ENCODE measurements at regions not wholly inside any gene's neighbourhood (a gene's known extent, or its start where the extent isn't known, plus 50 kb on each side); places are given as distances from the start of the nearest gene placed in this dataset.

DNA sequence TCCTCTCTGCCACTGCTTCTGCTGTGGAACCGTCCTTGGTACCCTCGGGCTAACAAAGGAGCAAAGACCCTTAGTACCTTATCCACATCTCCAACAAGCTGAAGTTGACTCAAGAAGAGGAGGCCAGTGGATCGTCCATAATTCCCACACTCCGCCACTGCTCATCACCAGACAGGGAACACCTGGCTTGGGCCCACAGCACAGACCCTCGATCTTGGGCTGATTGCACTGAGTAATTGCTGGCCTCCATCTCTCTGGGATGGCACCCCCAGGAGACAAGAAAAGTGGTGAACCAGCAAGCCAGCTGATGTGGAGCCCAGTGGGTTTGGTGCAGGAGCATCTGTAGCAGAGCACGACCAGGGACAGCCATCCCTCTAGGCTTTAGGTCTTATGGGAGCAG lies 109.4 kb upstream of the GRIK2 start:
- CTCF ChIA-PET, result no interaction called here
- Histone ChIP-seq H3K79me2 (ENCODE audit: control insufficient read depth, insufficient read depth, low read length) (no peaks in the 10 kb centered on the region), H3K36me3 (replicated peaks in 1 of 2; ENCODE audit: control extremely low read depth in 1 of 2, control insufficient read depth in 1 of 2, extremely low read depth in 1 of 2, insufficient read depth in 2 of 2, low read length in 1 of 2) (no peaks in the 10 kb centered on the region), H3K4me3 (ENCODE audit: control extremely low read depth in 1 of 5, extremely low read depth in 1 of 5, insufficient read depth in 1 of 5, low read depth in 2 of 5, low read length in 4 of 5) (no peak overlapping the region), H3K27me3 (replicated peaks in 1 of 4; ENCODE audit: control extremely low read depth in 1 of 4, control insufficient read depth in 3 of 4, insufficient read depth in 4 of 4, low read length in 3 of 4) (no peaks in the 10 kb centered on the region), H3K4me1 (ENCODE audit: control insufficient read depth in 2 of 2, insufficient read depth in 2 of 2, low read length in 2 of 2) (no peaks in the 10 kb centered on the region), H2AFZ (ENCODE audit: insufficient read depth, low read depth, low read length, poor library complexity, severe bottlenecking) (no peak overlapping the region), H4K20me1 (ENCODE audit: control insufficient read depth, insufficient read depth, low read length, poor library complexity, severe bottlenecking) (no peaks in the 10 kb centered on the region), H3K27ac (ENCODE audit: low read length in 2 of 2) (no peak overlapping the region), H3K9me3 (ENCODE audit: control extremely low read depth in 1 of 3, control insufficient read depth in 2 of 3, insufficient read depth in 1 of 3, low read length in 2 of 3) (peaks cover 0 to 21% (median 0%) of the 10 kb centered on the region in 3 donors), H3K9ac (ENCODE audit: low read length) (no peak overlapping the region), H3K4me2 (replicated peaks; ENCODE audit: low read depth, low read length, poor library complexity, severe bottlenecking) (no peak overlapping the region)
- Mint-ChIP-seq H3K4me3 (no peak overlapping the region), H3K4me1 (no peaks in the 10 kb centered on the region), H3K27ac (no peak overlapping the region), H3K27me3 (no peaks in the 10 kb centered on the region), H3K9me3 (ENCODE audit: insufficient read depth) (no peaks in the 10 kb centered on the region)
- intact Hi-C loops (cut with micrococcal nuclease), result no loop called here
- POLR2A ChIA-PET, result no interaction called here
- WGBS (ENCODE audit: insufficient coverage), result 87% methylated on average over 6 of the region's 6 CpGs
- no peak for TF ChIP-seq EZH2 (IDR thresholded peaks at IDR 0.05; ENCODE audit: borderline replicate concordance, insufficient read depth, low read depth, low read length, poor library complexity, severe bottlenecking)
- TF ChIP-seq, protein P1, sequence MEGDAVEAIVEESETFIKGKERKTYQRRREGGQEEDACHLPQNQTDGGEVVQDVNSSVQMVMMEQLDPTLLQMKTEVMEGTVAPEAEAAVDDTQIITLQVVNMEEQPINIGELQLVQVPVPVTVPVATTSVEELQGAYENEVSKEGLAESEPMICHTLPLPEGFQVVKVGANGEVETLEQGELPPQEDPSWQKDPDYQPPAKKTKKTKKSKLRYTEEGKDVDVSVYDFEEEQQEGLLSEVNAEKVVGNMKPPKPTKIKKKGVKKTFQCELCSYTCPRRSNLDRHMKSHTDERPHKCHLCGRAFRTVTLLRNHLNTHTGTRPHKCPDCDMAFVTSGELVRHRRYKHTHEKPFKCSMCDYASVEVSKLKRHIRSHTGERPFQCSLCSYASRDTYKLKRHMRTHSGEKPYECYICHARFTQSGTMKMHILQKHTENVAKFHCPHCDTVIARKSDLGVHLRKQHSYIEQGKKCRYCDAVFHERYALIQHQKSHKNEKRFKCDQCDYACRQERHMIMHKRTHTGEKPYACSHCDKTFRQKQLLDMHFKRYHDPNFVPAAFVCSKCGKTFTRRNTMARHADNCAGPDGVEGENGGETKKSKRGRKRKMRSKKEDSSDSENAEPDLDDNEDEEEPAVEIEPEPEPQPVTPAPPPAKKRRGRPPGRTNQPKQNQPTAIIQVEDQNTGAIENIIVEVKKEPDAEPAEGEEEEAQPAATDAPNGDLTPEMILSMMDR (IDR thresholded peaks at IDR 0.05), result no peak
- ATAC-seq (ENCODE audit: low read depth) (no peak), DNase-seq (no peak)

DNA sequence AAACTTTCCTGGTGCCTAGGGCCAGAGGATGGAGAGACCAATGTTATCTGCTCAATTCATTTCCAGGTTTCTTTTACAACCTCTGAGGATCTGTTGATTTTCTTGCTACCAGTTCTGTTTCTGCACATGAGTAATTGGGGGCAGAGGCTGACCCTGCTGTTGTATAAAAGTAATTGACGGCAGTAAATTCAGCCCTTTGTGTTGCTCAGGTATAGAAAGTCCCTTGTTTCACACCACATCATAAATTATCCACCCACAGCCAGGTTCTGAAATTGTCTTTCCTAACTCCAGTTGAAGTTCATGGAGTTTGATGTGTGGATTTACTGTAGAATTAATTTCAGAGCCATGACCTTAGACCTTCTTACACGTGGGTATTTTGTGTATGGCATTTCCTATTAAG lies 107.4 kb upstream of the GRIK2 start:
- Histone ChIP-seq H3K36me3 (replicated peaks in 1 of 2; ENCODE audit: control extremely low read depth in 1 of 2, control insufficient read depth in 1 of 2, extremely low read depth in 1 of 2, insufficient read depth in 2 of 2, low read length in 1 of 2) (no peaks in the 10 kb centered on the region), H4K20me1 (ENCODE audit: control insufficient read depth, insufficient read depth, low read length, poor library complexity, severe bottlenecking) (no peaks in the 10 kb centered on the region), H3K4me3 (ENCODE audit: control extremely low read depth in 1 of 5, extremely low read depth in 1 of 5, insufficient read depth in 1 of 5, low read depth in 2 of 5, low read length in 4 of 5) (no peak overlapping the region), H3K4me1 (ENCODE audit: control insufficient read depth in 2 of 2, insufficient read depth in 2 of 2, low read length in 2 of 2) (no peaks in the 10 kb centered on the region), H3K9ac (ENCODE audit: low read length) (no peak overlapping the region), H3K4me2 (replicated peaks; ENCODE audit: low read depth, low read length, poor library complexity, severe bottlenecking) (no peak overlapping the region), H3K9me3 (ENCODE audit: control extremely low read depth in 1 of 3, control insufficient read depth in 2 of 3, insufficient read depth in 1 of 3, low read length in 2 of 3) (peaks cover 0 to 21% (median 0%) of the 10 kb centered on the region in 3 donors), H3K27ac (ENCODE audit: low read length in 2 of 2) (no peak overlapping the region), H3K79me2 (ENCODE audit: control insufficient read depth, insufficient read depth, low read length) (no peaks in the 10 kb centered on the region), H2AFZ (ENCODE audit: insufficient read depth, low read depth, low read length, poor library complexity, severe bottlenecking) (no peak overlapping the region), H3K27me3 (replicated peaks in 1 of 4; ENCODE audit: control extremely low read depth in 1 of 4, control insufficient read depth in 3 of 4, insufficient read depth in 4 of 4, low read length in 3 of 4) (no peaks in the 10 kb centered on the region)
- Mint-ChIP-seq H3K9me3 (ENCODE audit: insufficient read depth) (no peaks in the 10 kb centered on the region), H3K4me3 (no peak overlapping the region), H3K27ac (no peak overlapping the region), H3K27me3 (no peaks in the 10 kb centered on the region), H3K4me1 (no peaks in the 10 kb centered on the region)
- intact Hi-C loops (cut with micrococcal nuclease), result no loop called here
- no CpG with 5 or more reads among the region's 2 CpGs for WGBS (ENCODE audit: insufficient coverage)
- ChIA-PET CTCF (no interaction called here), POLR2A (no interaction called here)
- ATAC-seq (ENCODE audit: low read depth) (no peak), DNase-seq (no peak)
- TF ChIP-seq, protein P1 (IDR thresholded peaks at IDR 0.05), result no peak
- TF ChIP-seq EZH2 (IDR thresholded peaks at IDR 0.05; ENCODE audit: borderline replicate concordance, insufficient read depth, low read depth, low read length, poor library complexity, severe bottlenecking), result no peak

Data from B cell (primary cell).